Neural crest cell (in vitro differentiated cells): ENCODE measurements at regions not wholly inside any gene's neighbourhood (a gene's known extent, or its start where the extent isn't known, plus 50 kb on each side); places are given as distances from the start of the nearest gene placed in this dataset.

ENCODE experiments used
- DNase-seq: peaks from one replicate; pipeline ENCODE4 v3.0.0; 2021; ENCODE audit warnings: low read depth, mixed read lengths, low spot score
- H3K27ac Mint-ChIP-seq: one replicate; pipeline ENCODE4 v1.8.0; 2021; ENCODE audit warnings: mild to moderate bottlenecking, mixed read lengths; ENCODE audit not compliant: unreplicated experiment
- H3K27me3 Mint-ChIP-seq: 2 replicates; pipeline ENCODE4 v1.8.0; 2021; ENCODE audit warnings: low read depth, mild to moderate bottlenecking, mixed read lengths
- H3K36me3 Mint-ChIP-seq: 2 replicates; pipeline ENCODE4 v1.8.0; 2021; ENCODE audit warnings: low read depth, mild to moderate bottlenecking, mixed read lengths
- H3K4me1 Mint-ChIP-seq: 2 replicates; pipeline ENCODE4 v1.8.0; 2021; ENCODE audit warnings: mixed read lengths
- H3K4me3 Mint-ChIP-seq: one replicate; pipeline ENCODE4 v1.8.0; 2021; ENCODE audit warnings: mild to moderate bottlenecking, mixed read lengths
- H3K9me3 Mint-ChIP-seq: 2 replicates; pipeline ENCODE4 v1.8.0; 2021; ENCODE audit warnings: mixed read lengths
- CTCF ChIP-seq: fragments of 200-600 bp; sonication (generic); conservative IDR thresholded peaks from 2 replicates; pipeline ENCODE4 v1.5.0; 2021; ENCODE audit warnings: antibody characterized with exemption, mild to moderate bottlenecking

- no peaks in the 10 kb centered on the region for H3K4me1 Mint-ChIP-seq
- peaks cover 3% of the 10 kb centered on the region for H3K9me3 Mint-ChIP-seq
- no peaks in the 10 kb centered on the region for H3K27me3 Mint-ChIP-seq
These were observed 276.2 kb upstream of the TNC start for GRCh38 chr9:115393976-115394775.

GRCh38 chr9:115395511-115396021 is 277.6 kb upstream of the TNC start:
- no peaks in the 10 kb centered on the region for H3K36me3 Mint-ChIP-seq
- TF ChIP-seq CTCF: no peak
- H3K4me3 Mint-ChIP-seq: no peak overlapping the region
- no peaks in the 10 kb centered on the region for H3K27me3 Mint-ChIP-seq
- H3K27ac Mint-ChIP-seq: no peak overlapping the region
- H3K9me3 Mint-ChIP-seq: peaks cover 3% of the 10 kb centered on the region
- H3K4me1 Mint-ChIP-seq: no peaks in the 10 kb centered on the region
- DNase-seq: no peak

More at GRCh38 chr9:115393976-115394775, 276.2 kb upstream of the TNC start:
- no peak for DNase-seq
- no peak for TF ChIP-seq CTCF
- Mint-ChIP-seq H3K4me3 (no peak overlapping the region), H3K27ac (no peak overlapping the region), H3K36me3 (no peaks in the 10 kb centered on the region)

- H3K9me3 Mint-ChIP-seq: peaks cover 3% of the 10 kb centered on the region
- H3K36me3 Mint-ChIP-seq: no peaks in the 10 kb centered on the region
- no peak overlapping the region for H3K27ac Mint-ChIP-seq
- H3K27me3 Mint-ChIP-seq: no peaks in the 10 kb centered on the region
- H3K4me3 Mint-ChIP-seq: no peak overlapping the region
- H3K4me1 Mint-ChIP-seq: no peaks in the 10 kb centered on the region
- TF ChIP-seq CTCF: no peak
- no peak for DNase-seq
These were observed 278.1 kb upstream of the TNC start for GRCh38 chr9:115396071-115396529.

GRCh38 chr9:115397591-115398312 is 279.8 kb upstream of the TNC start:
- no peak overlapping the region for H3K4me3 Mint-ChIP-seq
- H3K27me3 Mint-ChIP-seq: no peaks in the 10 kb centered on the region
- DNase-seq: no peak
- H3K36me3 Mint-ChIP-seq: no peaks in the 10 kb centered on the region
- H3K9me3 Mint-ChIP-seq: peaks cover 3% of the 10 kb centered on the region
- H3K27ac Mint-ChIP-seq: no peak overlapping the region
- peaks cover 10% of the 10 kb centered on the region for H3K4me1 Mint-ChIP-seq
- TF ChIP-seq CTCF: no peak

GRCh38 chr9:115398313-115398650 is 280.3 kb upstream of the TNC start:
- Mint-ChIP-seq H3K27ac (no peak overlapping the region), H3K4me3 (no peak overlapping the region), H3K36me3 (no peaks in the 10 kb centered on the region), H3K9me3 (peaks cover 7% of the 10 kb centered on the region), H3K4me1 (peaks cover 10% of the 10 kb centered on the region), H3K27me3 (no peaks in the 10 kb centered on the region)
- TF ChIP-seq CTCF: no peak
- DNase-seq: no peak
